NCI-H524 (cell line): ENCODE measurements at regions not wholly inside any gene's neighbourhood (a gene's known extent, or its start where the extent isn't known, plus 50 kb on each side); places are given as distances from the start of the nearest gene placed in this dataset.
"Not testable (repeated sequence)": the region's sequence is repeated elsewhere in the genome, so short reads cannot be mapped to it uniquely, and the experiment has no call there.

Experiments
- DNase-seq, 2 experiments: peaks; one replicate each; lab custom pipeline; 2025; lab: John Stamatoyannopoulos, UW

DNA sequence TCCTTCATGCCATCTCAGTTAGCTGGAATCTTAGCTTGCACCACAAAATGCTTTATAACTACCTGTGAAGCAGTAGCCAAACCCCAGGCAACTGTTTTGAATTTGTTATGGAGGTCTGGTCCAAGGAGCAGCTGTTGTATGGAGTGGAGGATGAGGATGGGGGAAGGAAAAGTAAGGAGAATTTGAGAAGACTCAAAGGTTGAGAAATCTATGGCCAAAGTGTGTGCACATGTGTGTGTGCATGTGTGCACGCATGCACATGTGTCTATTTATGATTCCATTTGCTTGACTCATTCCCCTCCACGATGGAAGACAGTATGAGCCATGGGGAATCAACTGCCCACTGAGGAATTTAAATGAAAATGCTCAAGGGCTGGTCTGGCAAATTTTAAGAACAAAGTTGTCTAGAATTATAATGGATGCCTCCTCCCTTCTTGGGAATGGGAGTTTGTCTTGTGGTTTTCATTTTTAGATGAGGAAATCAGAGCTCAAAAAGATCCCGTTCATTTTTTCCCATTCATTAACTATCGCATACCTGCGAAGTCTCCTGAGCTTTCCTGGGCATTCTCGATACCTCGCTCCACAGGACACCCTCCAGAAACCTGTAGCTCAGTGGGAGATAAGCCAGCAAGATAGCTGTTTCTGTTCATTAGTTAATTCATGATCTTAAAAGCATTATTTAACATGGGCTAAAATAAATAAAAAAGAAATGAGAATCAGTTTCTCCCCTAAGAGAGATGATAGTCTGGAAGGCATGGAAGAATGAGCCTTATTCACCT, 152.3 kb upstream of the NEDD9 start:
- no peak for DNase-seq

DNA sequence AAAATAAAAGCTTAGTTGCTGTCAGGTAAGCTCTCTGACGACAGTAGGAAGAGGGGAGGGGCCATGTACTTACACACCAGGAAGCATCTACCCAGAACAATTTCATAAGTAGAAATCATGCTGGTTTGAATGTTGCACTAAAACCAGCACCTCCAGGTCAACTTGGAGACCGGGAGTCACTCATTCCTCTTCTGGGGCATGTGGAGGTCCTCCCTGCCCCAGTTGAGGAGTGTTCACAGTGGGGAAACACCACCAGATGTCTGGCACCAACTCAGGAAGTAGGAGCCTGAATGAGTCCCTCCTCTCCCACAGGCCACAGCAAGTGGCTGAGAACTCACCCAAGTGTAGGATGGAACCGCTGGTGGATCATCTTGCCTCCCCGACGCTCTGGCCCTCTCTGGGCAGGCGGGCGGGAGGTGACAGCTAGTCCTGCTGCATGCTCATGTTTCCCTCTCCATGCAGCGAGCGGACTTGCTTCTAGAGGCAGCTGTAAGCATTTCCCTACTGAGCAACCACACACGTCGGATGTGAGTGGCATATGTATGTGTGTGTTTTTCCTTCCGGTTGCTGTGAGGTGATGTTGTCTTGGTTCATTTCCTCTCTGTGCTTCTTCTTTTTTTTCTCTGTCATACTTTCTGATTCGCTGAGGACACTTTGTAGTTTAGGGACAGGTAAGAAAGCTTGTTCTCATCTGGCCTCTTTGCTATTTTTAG, 149.5 kb upstream of the NEDD9 start:
- no peak for DNase-seq

GRCh38 chr6:11380969-11381744, 148.7 kb upstream of the NEDD9 start:
- DNase-seq = no peak

DNA sequence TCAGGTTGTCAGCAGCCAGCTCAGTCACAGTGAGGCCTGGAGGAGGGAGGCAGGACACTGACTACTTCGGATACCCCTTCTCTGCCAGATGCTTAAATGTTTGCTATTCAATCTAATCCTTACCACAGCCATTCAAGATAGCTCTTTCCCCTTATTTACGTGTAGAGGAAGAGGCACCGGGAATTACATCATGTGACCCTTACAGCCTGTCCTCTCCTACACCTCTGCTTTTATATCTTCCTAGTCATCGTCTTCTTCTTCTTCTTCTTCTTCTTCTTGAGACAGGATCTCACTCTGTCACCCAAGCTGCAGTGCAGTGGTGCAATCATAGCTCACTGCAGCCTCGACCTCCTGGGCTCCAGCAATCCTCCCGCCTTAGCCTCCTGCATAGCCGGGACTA, 148.1 kb upstream of the NEDD9 start:
- no peak for DNase-seq

DNA sequence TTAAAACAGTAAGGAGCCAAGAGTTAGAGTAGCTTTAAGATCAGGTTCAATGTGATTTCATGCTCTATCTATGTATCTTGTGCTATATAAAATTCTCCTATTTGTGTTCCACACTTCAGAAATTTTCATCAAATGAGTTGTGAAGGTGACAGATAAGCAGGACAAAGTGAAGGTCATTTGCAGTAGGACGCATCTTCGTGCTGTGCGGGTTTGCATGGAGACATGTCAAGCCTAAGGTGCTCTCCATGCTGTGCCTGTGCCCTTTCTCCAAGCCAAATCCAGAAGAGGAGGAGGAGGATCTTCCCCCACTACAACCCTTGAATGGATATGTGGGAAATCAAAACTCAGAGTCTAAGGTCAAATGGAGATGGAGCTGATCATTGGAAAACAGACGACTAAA, 147.3 kb upstream of the NEDD9 start:
- no peak for DNase-seq

DNA sequence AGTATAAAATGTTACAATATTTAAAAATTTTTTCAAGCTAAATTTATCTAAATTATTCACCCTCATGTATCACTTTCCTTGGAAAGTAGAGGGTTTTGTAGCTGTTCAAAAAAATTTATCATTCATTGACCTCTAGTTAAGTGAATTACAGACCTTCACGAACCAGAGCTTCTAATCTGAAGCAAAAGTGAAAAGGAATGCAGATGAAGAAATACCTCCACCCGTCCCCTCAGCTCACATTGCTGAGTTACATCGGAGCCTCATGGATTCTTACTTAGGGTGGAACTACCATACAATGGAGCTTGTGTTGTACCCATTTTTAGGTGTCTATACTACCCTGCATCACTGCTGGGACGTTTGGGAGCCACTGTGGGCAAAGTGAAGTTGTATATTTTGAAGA, 146.2 kb upstream of the NEDD9 start:
- no peak for DNase-seq

DNA sequence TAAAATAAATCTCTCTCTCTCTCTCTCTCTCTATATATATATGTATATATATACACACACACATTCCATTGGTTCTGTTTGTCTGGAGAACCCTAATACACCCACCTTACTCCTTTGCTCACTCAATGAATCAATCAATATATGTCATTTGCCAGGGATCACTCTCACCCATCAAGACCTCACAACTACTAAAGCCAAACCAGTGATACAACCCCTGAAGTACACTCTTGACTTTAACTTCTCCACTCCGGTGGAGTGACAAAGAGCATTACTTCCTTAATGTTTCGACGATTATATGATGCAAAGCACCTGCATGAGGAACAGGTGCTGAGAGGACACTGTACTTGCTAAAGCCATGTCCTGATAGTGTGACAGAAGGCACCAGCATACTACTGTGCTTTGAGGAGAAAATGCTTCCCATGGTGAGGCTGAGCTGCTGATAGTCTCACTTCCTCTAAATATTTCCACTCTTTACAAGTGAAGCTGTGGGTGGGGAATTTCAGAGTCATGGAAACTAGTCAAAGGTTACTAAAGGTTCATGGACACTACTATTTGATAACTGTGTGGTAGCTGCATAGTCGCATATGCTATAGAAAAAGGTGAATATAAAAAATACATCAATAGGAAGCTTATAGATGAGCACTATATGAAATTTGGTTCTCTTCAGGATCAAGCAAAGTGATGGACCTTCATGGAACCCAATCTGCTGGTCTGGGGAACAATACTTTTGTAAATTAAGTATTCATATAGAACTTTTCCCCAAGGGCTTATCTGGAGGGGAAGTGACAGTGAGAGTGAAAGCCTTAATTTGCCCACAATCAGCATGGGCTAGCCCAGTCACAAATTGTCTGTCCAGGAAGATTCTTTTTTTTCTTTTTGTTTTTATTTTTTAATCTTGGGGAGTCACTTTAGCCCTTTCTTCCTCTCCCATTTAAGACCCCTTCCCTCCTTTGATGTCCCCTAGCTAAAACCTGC, 141.9 kb upstream of the NEDD9 start:
- no peak for DNase-seq

GRCh38 chr6:11373208-11373607, 140.7 kb upstream of the NEDD9 start:
- DNase-seq = no peak

DNA sequence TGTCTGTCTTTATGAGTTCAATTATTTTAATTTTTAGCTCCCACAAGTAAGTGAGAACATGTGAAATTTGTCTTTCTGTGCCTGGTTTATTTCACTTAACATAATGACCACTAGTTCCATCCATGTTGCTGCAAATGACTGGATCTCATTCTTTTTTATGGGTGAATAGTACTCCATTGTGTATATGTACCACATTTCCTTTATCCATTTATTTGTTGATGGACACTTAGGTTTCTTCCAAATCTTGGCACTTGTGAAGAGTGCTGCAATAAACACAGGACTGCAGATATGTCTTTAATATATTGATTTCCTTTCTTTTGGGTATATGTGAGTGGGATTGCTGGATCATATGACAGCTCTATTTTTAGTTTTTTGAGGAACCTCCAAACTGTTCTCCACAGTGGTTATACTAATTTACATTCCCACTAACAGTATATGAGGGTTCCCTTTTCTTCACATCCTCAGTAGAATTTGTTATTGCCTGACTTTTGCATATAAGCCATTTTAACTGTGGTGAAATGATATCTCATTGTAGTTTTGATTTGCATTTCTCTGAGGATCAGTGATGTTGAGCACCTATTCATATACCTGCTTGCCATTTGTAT, 139.8 kb upstream of the NEDD9 start:
- DNase-seq = not testable (repeated sequence)

DNA sequence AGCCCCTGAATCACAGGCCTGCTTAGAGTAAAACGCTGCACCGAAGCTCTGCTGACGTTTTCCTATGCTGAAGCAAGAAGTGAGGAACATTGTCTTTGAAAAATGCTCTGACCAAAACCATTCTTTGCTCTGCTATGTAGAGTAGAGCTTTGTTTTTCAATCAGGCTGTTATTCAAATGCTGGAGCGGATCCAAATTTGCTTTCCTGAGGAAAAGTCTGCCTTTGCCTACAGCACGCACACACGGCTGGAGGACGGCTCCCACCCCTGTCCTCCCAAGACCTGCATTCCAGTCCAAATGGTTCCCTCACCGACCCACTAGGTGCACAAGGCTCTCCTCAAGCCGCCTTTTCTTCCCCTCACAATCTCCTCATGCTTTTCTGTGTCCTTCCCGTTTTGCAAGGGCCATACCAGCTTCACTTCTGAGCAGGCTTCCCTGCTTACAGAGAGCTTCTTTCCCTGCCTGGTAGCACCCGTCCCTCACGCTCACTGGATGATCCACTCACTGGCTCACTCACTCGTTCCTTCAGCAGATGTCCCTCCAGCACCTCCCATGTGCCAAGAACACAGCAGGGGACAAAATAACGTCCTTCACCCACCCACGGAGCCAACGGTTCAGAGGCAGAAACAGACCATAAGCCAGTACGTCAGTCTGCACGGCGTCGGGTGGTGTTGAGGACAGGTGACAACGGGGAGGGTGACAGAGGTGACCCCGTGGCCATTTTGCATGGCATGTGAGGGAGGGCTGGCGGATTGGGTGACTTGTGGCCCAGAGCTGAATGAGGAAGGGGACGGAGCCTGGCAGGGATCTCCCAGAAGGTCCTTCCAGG, 137.9 kb upstream of the NEDD9 start:
- DNase-seq = no peak

DNA sequence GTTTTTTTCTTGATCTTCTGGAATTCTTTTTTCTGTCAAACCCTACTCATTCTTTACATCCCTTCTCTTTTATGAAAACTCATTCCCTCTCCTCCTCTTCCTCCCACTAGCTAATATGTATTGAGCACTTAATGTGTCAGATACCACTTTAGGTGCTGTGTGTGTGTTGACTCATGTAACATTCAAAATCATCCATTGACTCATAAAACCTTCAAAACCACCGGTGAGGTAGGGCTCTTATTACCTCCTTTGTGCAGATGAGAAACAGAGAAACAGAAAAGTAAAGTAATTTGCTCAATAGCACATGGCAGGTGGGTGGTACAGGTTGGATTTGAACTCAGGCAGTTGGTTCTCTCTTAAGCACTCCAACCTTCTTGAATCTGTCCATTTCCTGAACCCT, 136.3 kb upstream of the NEDD9 start:
- DNase-seq = no peak

DNA sequence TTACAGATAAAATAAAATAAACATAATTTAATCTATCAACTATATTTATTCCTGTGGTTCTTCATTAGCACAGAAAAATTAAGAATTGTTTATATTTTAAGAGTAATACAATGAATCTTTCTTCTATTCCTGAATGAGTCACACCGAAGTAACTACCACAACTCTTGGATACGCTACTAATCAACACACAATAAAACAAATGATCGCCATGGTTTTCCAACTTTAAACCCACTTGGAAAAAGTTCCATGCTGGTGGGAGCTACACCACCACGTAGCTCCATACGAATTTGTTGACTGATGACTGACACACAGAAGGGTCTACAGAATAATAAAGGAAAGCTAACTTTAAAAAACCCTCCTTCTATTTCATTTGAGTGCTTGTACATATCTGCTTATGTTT, 135.8 kb upstream of the NEDD9 start:
- no peak for DNase-seq

DNA sequence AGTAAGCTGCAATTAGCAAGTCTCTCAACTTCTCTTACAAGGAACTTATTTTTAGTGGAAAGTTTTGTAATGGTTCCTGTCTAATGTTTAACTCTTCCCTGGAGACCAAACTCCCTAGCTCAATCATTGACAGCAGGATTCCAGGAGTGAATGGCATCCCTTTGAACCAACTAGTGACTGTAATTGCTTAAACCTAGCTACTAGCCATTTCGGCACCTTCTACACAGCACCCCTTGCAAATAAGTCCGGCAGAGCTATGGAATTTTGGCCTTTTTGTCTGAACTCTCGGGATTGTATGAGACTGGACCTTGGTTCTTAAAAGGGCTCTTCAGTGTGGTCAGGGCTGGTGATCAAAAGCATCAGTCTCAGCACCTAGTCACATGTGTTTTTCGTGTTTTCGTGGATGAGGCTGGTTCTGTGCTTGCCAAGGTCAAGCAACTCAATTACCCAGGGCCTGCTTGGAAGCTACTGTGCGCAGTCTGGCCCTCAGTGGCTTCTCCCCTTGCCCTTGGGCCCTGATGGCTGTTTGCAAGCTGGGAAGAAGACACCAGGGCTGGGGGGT, 135.3 kb upstream of the NEDD9 start:
- no peak for DNase-seq

- DNase-seq = no peak
Observed at GRCh38 chr6:11366934-11367637, 134.6 kb upstream of the NEDD9 start.

DNA sequence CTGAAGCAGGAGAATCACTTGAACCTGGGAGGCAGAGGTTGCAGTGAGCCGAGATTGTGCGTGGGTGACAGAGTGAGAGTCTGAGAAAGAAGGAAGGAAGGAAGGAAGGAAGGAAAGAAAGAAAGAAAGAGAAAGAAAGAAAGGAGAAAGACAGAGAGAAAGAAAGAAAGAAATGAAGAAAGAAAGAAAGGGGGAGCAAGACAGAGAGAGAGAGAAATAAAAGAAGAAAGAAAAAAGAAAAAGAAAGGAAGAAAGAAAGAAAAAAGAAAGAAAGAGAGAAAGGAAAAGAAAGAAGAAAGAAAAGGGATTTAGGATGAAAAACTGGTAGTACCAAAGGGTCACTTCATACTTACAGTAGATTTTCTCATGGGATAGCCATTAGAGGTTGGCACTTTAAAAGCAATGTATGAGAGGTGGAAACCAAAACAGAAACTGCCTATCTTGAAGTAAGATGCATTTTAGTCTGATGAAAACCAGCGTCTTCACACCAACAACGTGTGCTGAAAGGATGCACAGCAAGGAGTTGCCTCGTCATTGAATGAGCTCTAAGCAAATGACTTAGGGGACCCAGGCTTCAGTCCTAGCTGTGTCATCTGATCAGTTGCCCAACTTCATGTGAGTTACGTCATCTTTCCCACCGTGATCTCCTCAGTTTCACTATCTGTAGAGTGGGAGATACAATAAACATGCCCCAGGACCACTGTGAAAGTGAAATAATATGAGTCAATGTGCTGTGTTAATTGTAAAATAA, 133.9 kb upstream of the NEDD9 start:
- DNase-seq = no peak

- DNase-seq = no peak
Observed at GRCh38 chr6:11364971-11365397, 132.5 kb upstream of the NEDD9 start.

DNA sequence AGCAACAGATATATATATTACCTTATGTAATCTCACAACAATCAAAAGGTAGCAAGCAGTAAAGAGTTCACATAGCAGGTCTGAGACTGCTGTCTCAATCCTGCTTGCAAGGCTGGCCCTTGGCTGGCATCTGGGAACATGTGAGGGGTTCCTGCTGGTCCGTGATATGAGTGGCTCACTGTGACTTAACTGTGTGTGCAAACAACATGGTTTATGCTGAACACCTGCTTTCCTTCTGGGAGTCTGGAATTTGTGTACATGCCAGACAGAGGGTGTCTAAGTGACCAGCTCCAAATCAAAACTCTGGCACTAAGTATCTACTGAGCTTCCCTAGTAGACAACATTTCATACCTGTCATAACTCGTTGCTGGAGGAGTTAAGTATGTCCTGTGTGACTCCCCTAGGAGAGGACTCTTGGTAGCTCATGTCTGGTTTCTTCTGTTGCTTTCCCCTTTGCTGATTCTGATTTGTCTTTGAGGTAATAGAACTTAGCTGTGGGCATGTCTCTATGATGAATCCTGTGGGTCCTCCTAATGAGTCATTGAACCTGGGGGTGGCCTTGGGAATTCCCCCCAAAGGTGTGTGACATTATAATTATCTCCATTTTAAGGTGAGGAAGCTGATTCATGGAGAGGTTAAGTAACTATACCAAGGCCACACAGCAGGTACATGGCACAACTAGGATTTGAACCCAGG, 131.6 kb upstream of the NEDD9 start:
- DNase-seq = no peak

GRCh38 chr6:11362564-11362963, 130.1 kb upstream of the NEDD9 start:
- no peak for DNase-seq
